ENCODE measurements at regions not wholly inside any gene's neighbourhood (a gene's known extent, or its start where the extent isn't known, plus 50 kb on each side); places are given as distances from the start of the nearest gene placed in this dataset.
A peak's percentile ranks its signal among the peaks of the same experiment; 100 is the strongest.

DNA sequence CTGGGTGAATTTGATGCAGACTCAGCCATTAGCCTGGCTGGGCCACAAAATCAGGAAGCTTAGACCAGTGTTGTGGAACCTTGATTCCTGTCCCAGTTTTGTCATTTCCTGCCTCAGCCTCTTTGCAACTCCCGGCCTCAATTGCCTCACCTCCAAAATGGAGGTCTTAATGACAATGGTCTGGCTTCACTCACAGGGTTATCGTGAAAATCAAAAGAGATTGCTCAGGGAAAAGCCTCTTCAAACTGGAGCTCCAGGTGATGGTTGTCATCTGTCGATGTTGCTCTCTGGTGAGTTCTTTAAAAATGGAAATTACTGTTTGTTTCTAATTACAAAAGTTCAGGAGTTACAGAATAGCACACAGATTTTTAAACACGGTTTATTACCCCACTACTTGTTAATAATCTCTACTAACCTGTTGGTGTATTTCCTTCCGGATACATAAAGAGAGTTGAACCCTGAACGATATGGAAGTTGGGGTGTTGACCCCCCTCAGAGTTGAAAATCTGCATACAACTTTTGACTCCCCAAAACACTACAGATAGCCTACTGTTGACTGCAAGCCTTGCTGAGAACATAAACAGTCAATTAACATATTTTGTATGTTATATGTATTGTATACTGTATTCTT lies 109.9 kb upstream of the CPEB4 start (continued):
- TF ChIP-seq ETV5 (CRISPR knock-in tag; IDR thresholded peaks at IDR 0.05; ENCODE audit: low read depth), result no peak
- TF ChIP-seq IFI16 (CRISPR knock-in tag; IDR thresholded peaks at IDR 0.05), result peak; percentile 63; the same call in 1 of the 2 replicates
- TF ChIP-seq TBP (optimal IDR thresholded peaks at IDR 0.05; ENCODE audit: low read depth, low read length), result no peak
- TF ChIP-seq, protein P1, sequence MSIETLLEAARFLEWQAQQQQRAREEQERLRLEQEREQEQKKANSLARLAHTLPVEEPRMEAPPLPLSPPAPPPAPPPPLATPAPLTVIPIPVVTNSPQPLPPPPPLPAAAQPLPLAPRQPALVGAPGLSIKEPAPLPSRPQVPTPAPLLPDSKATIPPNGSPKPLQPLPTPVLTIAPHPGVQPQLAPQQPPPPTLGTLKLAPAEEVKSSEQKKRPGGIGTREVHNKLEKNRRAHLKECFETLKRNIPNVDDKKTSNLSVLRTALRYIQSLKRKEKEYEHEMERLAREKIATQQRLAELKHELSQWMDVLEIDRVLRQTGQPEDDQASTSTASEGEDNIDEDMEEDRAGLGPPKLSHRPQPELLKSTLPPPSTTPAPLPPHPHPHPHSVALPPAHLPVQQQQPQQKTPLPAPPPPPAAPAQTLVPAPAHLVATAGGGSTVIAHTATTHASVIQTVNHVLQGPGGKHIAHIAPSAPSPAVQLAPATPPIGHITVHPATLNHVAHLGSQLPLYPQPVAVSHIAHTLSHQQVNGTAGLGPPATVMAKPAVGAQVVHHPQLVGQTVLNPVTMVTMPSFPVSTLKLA (conservative IDR thresholded peaks at IDR 0.05), result no peak
- no peak for TF ChIP-seq HNRNPLL (IDR thresholded peaks at IDR 0.05; ENCODE audit: low read depth, low read length, poor library complexity, severe bottlenecking)
- no peak for TF ChIP-seq ATF7 (IDR thresholded peaks at IDR 0.05)
- TF ChIP-seq MBD2 (IDR thresholded peaks at IDR 0.05; ENCODE audit: borderline replicate concordance, low read depth), result no peak
- TF ChIP-seq ZNF766 (CRISPR knock-in tag; conservative IDR thresholded peaks at IDR 0.05), result peak; percentile 69; the same call in 1 of the 2 replicates
- no peak for TF ChIP-seq POLR2H (tag; IDR thresholded peaks at IDR 0.05; ENCODE audit: low read depth)
- no peak for TF ChIP-seq GABPB2 (CRISPR knock-in tag; conservative IDR thresholded peaks at IDR 0.05)
- no peak for TF ChIP-seq POLR3G (IDR thresholded peaks at IDR 0.05; ENCODE audit: extremely low read depth, insufficient read length, insufficient replicate concordance)
- no peak for TF ChIP-seq PHF21A (IDR thresholded peaks at IDR 0.05; ENCODE audit: borderline replicate concordance, low read depth)
- TF ChIP-seq, protein P2, sequence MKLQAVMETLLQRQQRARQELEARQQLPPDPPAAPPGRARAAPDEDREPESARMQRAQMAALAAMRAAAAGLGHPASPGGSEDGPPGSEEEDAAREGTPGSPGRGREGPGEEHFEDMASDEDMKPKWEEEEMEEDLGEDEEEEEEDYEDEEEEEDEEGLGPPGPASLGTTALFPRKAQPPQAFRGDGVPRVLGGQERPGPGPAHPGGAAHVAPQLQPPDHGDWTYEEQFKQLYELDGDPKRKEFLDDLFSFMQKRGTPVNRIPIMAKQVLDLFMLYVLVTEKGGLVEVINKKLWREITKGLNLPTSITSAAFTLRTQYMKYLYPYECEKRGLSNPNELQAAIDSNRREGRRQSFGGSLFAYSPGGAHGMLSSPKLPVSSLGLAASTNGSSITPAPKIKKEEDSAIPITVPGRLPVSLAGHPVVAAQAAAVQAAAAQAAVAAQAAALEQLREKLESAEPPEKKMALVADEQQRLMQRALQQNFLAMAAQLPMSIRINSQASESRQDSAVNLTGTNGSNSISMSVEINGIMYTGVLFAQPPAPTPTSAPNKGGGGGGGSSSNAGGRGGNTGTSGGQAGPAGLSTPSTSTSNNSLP (IDR thresholded peaks at IDR 0.05; ENCODE audit: borderline replicate concordance, low read depth, low read length), result no peak
- TF ChIP-seq, protein P3, sequence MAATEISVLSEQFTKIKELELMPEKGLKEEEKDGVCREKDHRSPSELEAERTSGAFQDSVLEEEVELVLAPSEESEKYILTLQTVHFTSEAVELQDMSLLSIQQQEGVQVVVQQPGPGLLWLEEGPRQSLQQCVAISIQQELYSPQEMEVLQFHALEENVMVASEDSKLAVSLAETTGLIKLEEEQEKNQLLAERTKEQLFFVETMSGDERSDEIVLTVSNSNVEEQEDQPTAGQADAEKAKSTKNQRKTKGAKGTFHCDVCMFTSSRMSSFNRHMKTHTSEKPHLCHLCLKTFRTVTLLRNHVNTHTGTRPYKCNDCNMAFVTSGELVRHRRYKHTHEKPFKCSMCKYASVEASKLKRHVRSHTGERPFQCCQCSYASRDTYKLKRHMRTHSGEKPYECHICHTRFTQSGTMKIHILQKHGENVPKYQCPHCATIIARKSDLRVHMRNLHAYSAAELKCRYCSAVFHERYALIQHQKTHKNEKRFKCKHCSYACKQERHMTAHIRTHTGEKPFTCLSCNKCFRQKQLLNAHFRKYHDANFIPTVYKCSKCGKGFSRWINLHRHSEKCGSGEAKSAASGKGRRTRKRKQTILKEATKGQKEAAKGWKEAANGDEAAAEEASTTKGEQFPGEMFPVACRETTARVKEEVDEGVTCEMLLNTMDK (IDR thresholded peaks at IDR 0.05; ENCODE audit: borderline replicate concordance, insufficient read depth, low read depth, low read length, poor library complexity, severe bottlenecking), result no peak
- no peak for TF ChIP-seq U2AF1 (optimal IDR thresholded peaks at IDR 0.05; ENCODE audit: low read depth, low read length)
- no peak for TF ChIP-seq ZNF347 (CRISPR knock-in tag; IDR thresholded peaks at IDR 0.05; ENCODE audit: low read depth)
- TF ChIP-seq NCOA1 (IDR thresholded peaks at IDR 0.05; ENCODE audit: low read depth), result no peak
- TF ChIP-seq, protein P4, sequence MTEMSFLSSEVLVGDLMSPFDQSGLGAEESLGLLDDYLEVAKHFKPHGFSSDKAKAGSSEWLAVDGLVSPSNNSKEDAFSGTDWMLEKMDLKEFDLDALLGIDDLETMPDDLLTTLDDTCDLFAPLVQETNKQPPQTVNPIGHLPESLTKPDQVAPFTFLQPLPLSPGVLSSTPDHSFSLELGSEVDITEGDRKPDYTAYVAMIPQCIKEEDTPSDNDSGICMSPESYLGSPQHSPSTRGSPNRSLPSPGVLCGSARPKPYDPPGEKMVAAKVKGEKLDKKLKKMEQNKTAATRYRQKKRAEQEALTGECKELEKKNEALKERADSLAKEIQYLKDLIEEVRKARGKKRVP (CRISPR knock-in tag; IDR thresholded peaks at IDR 0.05), result peak; percentile 60
- TF ChIP-seq ZNF140 (CRISPR knock-in tag; IDR thresholded peaks at IDR 0.05), result 0 out of 2 replicates have a peak, but pooled peaks have one; percentile 60
- no peak for TF ChIP-seq ZNF263 (CRISPR knock-in tag; IDR thresholded peaks at IDR 0.05; ENCODE audit: borderline replicate concordance)
- no peak for TF ChIP-seq SAFB2 (IDR thresholded peaks at IDR 0.05; ENCODE audit: borderline replicate concordance, low read depth, low read length, severe bottlenecking)
- TF ChIP-seq ZNF324 (CRISPR knock-in tag; IDR thresholded peaks at IDR 0.05), result 0 out of 2 replicates have a peak, but pooled peaks have one; percentile 23
- no peak for TF ChIP-seq ZC3H8 (IDR thresholded peaks at IDR 0.05)

Data from K562 (cell line).